H4 (cell line): ENCODE measurements at regions not wholly inside any gene's neighbourhood (a gene's known extent, or its start where the extent isn't known, plus 50 kb on each side); places are given as distances from the start of the nearest gene placed in this dataset.
"Not testable (repeated sequence)": the region's sequence is repeated elsewhere in the genome, so short reads cannot be mapped to it uniquely, and the experiment has no call there.

Experiments used
- DNase-seq: peaks from one replicate; pipeline ENCODE4 v3.0.0-alpha.2; 2015; ENCODE audit warnings: low spot score

GRCh38 chr6:92159046-92159445 lies 1260.3 kb downstream of the EPHA7 start:
- no peak for DNase-seq

- DNase-seq: no peak
These were observed 1268.8 kb downstream of the EPHA7 start for GRCh38 chr6:92150553-92150952.

- DNase-seq: no peak
These were observed 1272.1 kb downstream of the EPHA7 start for GRCh38 chr6:92147246-92147645.

GRCh38 chr6:92139601-92140000 lies 1279.8 kb downstream of the EPHA7 start:
- DNase-seq: no peak

- DNase-seq: no peak
These were observed 1286.4 kb downstream of the EPHA7 start for GRCh38 chr6:92132957-92133356.

GRCh38 chr6:92132457-92132856 lies 1286.9 kb downstream of the EPHA7 start:
- peak; percentile 29 for DNase-seq

- DNase-seq: no peak
These were observed 1288.4 kb downstream of the EPHA7 start for GRCh38 chr6:92130944-92131343.

- DNase-seq: no peak
These were observed 1292.4 kb downstream of the EPHA7 start for GRCh38 chr6:92126983-92127382.

- DNase-seq: no peak
These were observed 1293.3 kb downstream of the EPHA7 start for GRCh38 chr6:92126088-92126487.

GRCh38 chr6:92125681-92126080 lies 1293.7 kb downstream of the EPHA7 start:
- DNase-seq: no peak

GRCh38 chr6:92124200-92124651 lies 1295.1 kb downstream of the EPHA7 start:
- peak; percentile 6 for DNase-seq

- peak; percentile 3 for DNase-seq
These were observed 1296.6 kb downstream of the EPHA7 start for GRCh38 chr6:92122746-92123145.

GRCh38 chr6:92121228-92121627 lies 1298.1 kb downstream of the EPHA7 start:
- no peak for DNase-seq

GRCh38 chr6:92117800-92118199 lies 1301.6 kb downstream of the EPHA7 start:
- no peak for DNase-seq

- peak; percentile 10 for DNase-seq
These were observed 1304.6 kb downstream of the EPHA7 start for GRCh38 chr6:92114797-92115196.

- DNase-seq: no peak
These were observed 1305.2 kb downstream of the EPHA7 start for GRCh38 chr6:92114091-92114675.

GRCh38 chr6:92111386-92111785 lies 1308.0 kb downstream of the EPHA7 start:
- DNase-seq: no peak

- DNase-seq: no peak
These were observed 1309.0 kb downstream of the EPHA7 start for GRCh38 chr6:92110403-92110802.

GRCh38 chr6:92109956-92110355 lies 1309.4 kb downstream of the EPHA7 start:
- DNase-seq: no peak

GRCh38 chr6:92109256-92109655 lies 1310.1 kb downstream of the EPHA7 start:
- DNase-seq: no peak

- DNase-seq: no peak
These were observed 1332.6 kb downstream of the EPHA7 start for GRCh38 chr6:92086750-92087149.

GRCh38 chr6:92083914-92084313 lies 1335.4 kb downstream of the EPHA7 start:
- DNase-seq: not testable (repeated sequence)

GRCh38 chr6:92072387-92072786 lies 1347.0 kb downstream of the EPHA7 start:
- DNase-seq: no peak

- DNase-seq: no peak
These were observed 1349.6 kb downstream of the EPHA7 start for GRCh38 chr6:92069781-92070180.
